Kidney epithelial cell (primary cell): ENCODE measurements at regions not wholly inside any gene's neighbourhood (a gene's known extent, or its start where the extent isn't known, plus 50 kb on each side); places are given as distances from the start of the nearest gene placed in this dataset.

Experiments
- DNase-seq: peaks from one replicate; pipeline ENCODE4 v3.0.0-alpha.2; 2010; ENCODE audit warnings: low read depth
- H3K27me3 ChIP-seq: 2 replicates; pipeline ENCODE4 v1.6.0; 2011; ENCODE audit warnings: low read length; ENCODE audit not compliant: control insufficient read depth, insufficient read depth
- H3K36me3 ChIP-seq: 2 replicates; pipeline ENCODE4 v1.5.1; 2011; ENCODE audit warnings: low read length; ENCODE audit not compliant: control insufficient read depth, insufficient read depth
- H3K4me3 ChIP-seq: 2 replicates; pipeline ENCODE4 v1.5.1; 2011; ENCODE audit warnings: low read depth, mild to moderate bottlenecking, control low read depth, low read length
- CTCF ChIP-seq: IDR thresholded peaks from 2 replicates; pipeline ENCODE4 v1.5.1; 2011; ENCODE audit warnings: mild to moderate bottlenecking, moderate library complexity, low read length, control low read depth, inconsistent platforms; ENCODE audit not compliant: insufficient read depth, poor library complexity, severe bottlenecking

GRCh38 chr9:134539586-134540194, 101.9 kb upstream of the COL5A1 start:
- DNase-seq = no peak
- TF ChIP-seq CTCF = no peak
- H3K27me3 ChIP-seq = no peaks in the 10 kb centered on the region
- no peaks in the 10 kb centered on the region for H3K36me3 ChIP-seq
- no peak overlapping the region for H3K4me3 ChIP-seq

- no peak for TF ChIP-seq CTCF
- no peak for DNase-seq
- Histone ChIP-seq H3K27me3 (no peaks in the 10 kb centered on the region), H3K4me3 (no peak overlapping the region), H3K36me3 (no peaks in the 10 kb centered on the region)
Measured at GRCh38 chr9:134540276-134541096, 101.1 kb upstream of the COL5A1 start.

DNA sequence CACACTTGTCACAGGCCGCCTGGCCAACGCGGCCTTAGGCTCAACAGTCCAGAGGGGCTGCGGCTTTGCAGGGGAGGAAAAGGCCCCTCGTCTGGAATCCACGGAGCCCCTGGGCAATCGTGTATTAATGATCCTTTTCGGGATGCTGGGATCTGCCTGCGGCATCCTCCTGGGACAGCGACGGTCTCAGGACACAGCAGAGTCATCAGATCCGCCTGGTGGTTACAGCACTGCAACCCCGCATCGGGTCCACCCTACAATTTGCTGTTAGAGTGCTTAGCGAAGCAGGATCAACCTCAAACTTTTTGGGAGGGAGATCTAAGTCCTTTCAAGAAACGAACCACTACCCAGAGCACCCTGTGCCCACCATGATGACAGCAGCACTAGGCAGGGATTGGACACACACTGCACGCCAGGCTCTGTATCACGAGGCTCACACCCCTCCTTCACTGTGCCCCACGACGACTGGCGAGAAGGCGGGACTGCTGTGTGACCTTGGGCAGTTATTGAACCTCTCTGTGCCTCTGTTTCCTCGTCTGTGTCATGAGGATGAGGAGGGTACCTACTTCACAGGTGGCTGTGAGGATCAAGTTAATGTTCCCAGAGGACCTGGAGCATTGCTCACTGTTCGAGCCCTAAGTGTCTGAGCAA, 100.4 kb upstream of the COL5A1 start:
- no peak for DNase-seq
- Histone ChIP-seq H3K27me3 (no peaks in the 10 kb centered on the region), H3K36me3 (no peaks in the 10 kb centered on the region), H3K4me3 (no peak overlapping the region)
- no peak for TF ChIP-seq CTCF

GRCh38 chr9:134544388-134545214, 97.0 kb upstream of the COL5A1 start:
- Histone ChIP-seq H3K27me3 (no peaks in the 10 kb centered on the region), H3K4me3 (no peak overlapping the region), H3K36me3 (no peaks in the 10 kb centered on the region)
- no peak for TF ChIP-seq CTCF
- peak; percentile 32 for DNase-seq

DNA sequence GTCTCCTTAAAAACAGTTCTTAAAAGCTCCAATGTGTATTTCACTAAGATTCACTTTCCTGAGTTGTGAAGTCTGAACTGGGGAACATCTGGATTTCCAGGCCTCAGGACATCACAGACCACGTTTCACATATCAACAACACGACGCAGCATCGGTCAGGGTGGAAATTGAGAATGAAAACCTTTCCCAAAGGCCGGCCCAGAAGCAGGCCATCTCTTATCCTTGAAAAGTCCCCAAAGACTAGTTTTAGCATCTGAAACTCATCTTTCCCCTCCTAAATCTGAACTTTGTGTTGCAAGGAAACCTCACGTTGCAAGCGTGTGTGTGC, 96.4 kb upstream of the COL5A1 start:
- DNase-seq = no peak

More for the DNA sequence above, 96.4 kb upstream of the COL5A1 start:
- Histone ChIP-seq H3K27me3 (no peaks in the 10 kb centered on the region), H3K36me3 (no peaks in the 10 kb centered on the region), H3K4me3 (no peak overlapping the region)
- no peak for TF ChIP-seq CTCF
